Medulla oblongata (tissue), 1 donor: ENCODE measurements at regions not wholly inside any gene's neighbourhood (a gene's known extent, or its start where the extent isn't known, plus 50 kb on each side); places are given as distances from the start of the nearest gene placed in this dataset.

Experiments
- DNase-seq: peaks from one replicate; pipeline ENCODE4 v3.0.0-alpha.2; 2015; ENCODE audit errors: extremely low spot score

GRCh38 chr6:90403489-90404381 lies 107.1 kb upstream of the BACH2 start:
- DNase-seq = no peak

GRCh38 chr6:90402831-90403192 lies 106.2 kb upstream of the BACH2 start:
- DNase-seq = no peak

- no peak for DNase-seq
Measured at GRCh38 chr6:90401933-90402830, 105.5 kb upstream of the BACH2 start.

- DNase-seq = no peak
Measured at GRCh38 chr6:90399970-90400369, 103.3 kb upstream of the BACH2 start.

GRCh38 chr6:90397929-90398674 lies 101.5 kb upstream of the BACH2 start:
- DNase-seq = no peak

- DNase-seq = no peak
Measured at GRCh38 chr6:90397047-90397446, 100.4 kb upstream of the BACH2 start.

GRCh38 chr6:90393232-90393884 lies 96.7 kb upstream of the BACH2 start:
- DNase-seq = peak; percentile 78

GRCh38 chr6:90390379-90390778 lies 93.7 kb upstream of the BACH2 start:
- no peak for DNase-seq

GRCh38 chr6:90388395-90388794 lies 91.8 kb upstream of the BACH2 start:
- no peak for DNase-seq

- no peak for DNase-seq
Measured at GRCh38 chr6:90387826-90388225, 91.2 kb upstream of the BACH2 start.

GRCh38 chr6:90387383-90387775 lies 90.7 kb upstream of the BACH2 start:
- no peak for DNase-seq

- DNase-seq = peak; percentile 56
Measured at GRCh38 chr6:90386399-90387382, 90.0 kb upstream of the BACH2 start.

- DNase-seq = no peak
Measured at GRCh38 chr6:90385759-90386313, 89.2 kb upstream of the BACH2 start.

- DNase-seq = no peak
Measured at GRCh38 chr6:90384720-90385119, 88.1 kb upstream of the BACH2 start.

- no peak for DNase-seq
Measured at GRCh38 chr6:90383196-90383822, 86.7 kb upstream of the BACH2 start.

GRCh38 chr6:90382760-90383159 lies 86.1 kb upstream of the BACH2 start:
- no peak for DNase-seq

- DNase-seq = peak; percentile 26
Measured at GRCh38 chr6:90375681-90376439, 79.2 kb upstream of the BACH2 start.

- DNase-seq = no peak
Measured at GRCh38 chr6:90374201-90374600, 77.6 kb upstream of the BACH2 start.

GRCh38 chr6:90372885-90373284 lies 76.2 kb upstream of the BACH2 start:
- DNase-seq = no peak
